HL-60 (cell line): ENCODE measurements at regions not wholly inside any gene's neighbourhood (a gene's known extent, or its start where the extent isn't known, plus 50 kb on each side); places are given as distances from the start of the nearest gene placed in this dataset.

Experiments used
- DNase-seq, 2 experiments: peaks; one replicate each; pipeline ENCODE4 v3.0.0-alpha.2; 2010 to 2020; ENCODE audit warnings: low read depth in 1 of 2, low spot score in 1 of 2
- H3K27ac ChIP-seq: fragments of 250-450 bp; sonication (Bioruptor Pico); replicated peaks from 2 replicates; pipeline ENCODE4 v1.5.1; 2020; ENCODE audit warnings: mild to moderate bottlenecking, moderate library complexity
- H3K27me3 ChIP-seq: fragments of 250-450 bp; sonication (Bioruptor Pico); 2 replicates; pipeline ENCODE4 v1.5.1; 2021; ENCODE audit warnings: mild to moderate bottlenecking, moderate library complexity; ENCODE audit not compliant: insufficient read depth, poor library complexity, severe bottlenecking
- H3K4me3 ChIP-seq: replicated peaks from 2 replicates; pipeline ENCODE4 v1.5.1; 2011; ENCODE audit warnings: mild to moderate bottlenecking, control low read depth, low read length; ENCODE audit not compliant: insufficient read depth
- CTCF ChIP-seq: IDR thresholded peaks from one replicate; pipeline ENCODE4 v1.5.1; 2011; ENCODE audit warnings: low read length, control low read depth, inconsistent platforms; ENCODE audit not compliant: insufficient read depth
- GABPA ChIP-seq: IDR thresholded peaks from 2 replicates; pipeline ENCODE4 v1.6.1; 2012; ENCODE audit warnings: low read depth
- POLR2AphosphoS5 ChIP-seq: IDR thresholded peaks from 2 replicates; pipeline ENCODE4 v1.6.1; 2012; ENCODE audit warnings: low read depth
- SPI1 ChIP-seq: IDR thresholded peaks from 2 replicates; pipeline ENCODE4 v1.6.1; 2012; ENCODE audit warnings: low read depth, mild to moderate bottlenecking, borderline replicate concordance
- TF ChIP-seq, protein P1 (sequence below): IDR thresholded peaks from 2 replicates; pipeline ENCODE4 v1.6.1; 2012; ENCODE audit warnings: low read depth; ENCODE audit not compliant: insufficient replicate concordance

DNA sequence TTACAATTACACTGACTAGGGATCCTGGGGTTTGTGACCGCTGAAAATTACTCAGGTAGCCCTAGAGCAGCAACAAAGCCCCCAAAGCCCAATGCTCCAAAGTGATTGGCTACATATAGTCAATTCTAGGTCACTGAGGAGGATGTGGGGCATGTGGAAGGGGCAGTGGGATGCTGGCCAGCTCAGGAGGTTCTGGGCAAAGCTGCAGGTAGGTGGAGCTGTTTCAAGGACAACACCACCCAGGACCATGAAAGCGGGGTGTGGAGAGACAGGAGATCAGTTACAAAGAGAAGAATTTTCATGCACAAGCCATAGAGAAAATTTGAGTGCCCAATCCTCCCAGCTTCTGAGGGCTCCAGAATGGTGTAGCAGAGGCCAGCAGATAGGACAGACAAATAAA, 75.0 kb upstream of the CCDC85A start:
- no peak for DNase-seq
- H3K27me3 ChIP-seq: no peaks in the 10 kb centered on the region

DNA sequence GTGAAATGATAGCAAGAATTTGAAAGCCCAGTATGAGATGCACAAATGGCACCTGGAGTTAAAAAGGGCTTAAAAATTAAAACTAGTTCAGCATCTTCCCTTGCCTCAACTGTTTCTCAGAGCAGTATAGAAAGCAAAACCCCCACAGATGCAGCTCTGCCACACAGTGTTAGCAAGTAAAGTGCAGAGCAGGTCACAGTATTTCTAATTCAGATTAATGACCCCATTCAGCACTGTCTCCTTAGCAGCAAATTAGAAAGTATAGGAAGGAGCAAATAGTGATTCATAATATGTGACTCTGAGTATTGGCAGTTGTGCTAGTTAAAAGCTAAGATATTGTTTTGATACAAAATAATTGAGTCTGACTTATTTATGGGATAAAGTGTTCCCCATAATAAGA, 73.8 kb upstream of the CCDC85A start:
- no peak for TF ChIP-seq POLR2AphosphoS5
- TF ChIP-seq SPI1: no peak
- TF ChIP-seq, protein P1, sequence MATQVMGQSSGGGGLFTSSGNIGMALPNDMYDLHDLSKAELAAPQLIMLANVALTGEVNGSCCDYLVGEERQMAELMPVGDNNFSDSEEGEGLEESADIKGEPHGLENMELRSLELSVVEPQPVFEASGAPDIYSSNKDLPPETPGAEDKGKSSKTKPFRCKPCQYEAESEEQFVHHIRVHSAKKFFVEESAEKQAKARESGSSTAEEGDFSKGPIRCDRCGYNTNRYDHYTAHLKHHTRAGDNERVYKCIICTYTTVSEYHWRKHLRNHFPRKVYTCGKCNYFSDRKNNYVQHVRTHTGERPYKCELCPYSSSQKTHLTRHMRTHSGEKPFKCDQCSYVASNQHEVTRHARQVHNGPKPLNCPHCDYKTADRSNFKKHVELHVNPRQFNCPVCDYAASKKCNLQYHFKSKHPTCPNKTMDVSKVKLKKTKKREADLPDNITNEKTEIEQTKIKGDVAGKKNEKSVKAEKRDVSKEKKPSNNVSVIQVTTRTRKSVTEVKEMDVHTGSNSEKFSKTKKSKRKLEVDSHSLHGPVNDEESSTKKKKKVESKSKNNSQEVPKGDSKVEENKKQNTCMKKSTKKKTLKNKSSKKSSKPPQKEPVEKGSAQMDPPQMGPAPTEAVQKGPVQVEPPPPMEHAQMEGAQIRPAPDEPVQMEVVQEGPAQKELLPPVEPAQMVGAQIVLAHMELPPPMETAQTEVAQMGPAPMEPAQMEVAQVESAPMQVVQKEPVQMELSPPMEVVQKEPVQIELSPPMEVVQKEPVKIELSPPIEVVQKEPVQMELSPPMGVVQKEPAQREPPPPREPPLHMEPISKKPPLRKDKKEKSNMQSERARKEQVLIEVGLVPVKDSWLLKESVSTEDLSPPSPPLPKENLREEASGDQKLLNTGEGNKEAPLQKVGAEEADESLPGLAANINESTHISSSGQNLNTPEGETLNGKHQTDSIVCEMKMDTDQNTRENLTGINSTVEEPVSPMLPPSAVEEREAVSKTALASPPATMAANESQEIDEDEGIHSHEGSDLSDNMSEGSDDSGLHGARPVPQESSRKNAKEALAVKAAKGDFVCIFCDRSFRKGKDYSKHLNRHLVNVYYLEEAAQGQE: no peak
- TF ChIP-seq CTCF: no peak
- no peak for TF ChIP-seq GABPA
- Histone ChIP-seq H3K27me3 (no peaks in the 10 kb centered on the region), H3K27ac (no peak overlapping the region), H3K4me3 (no peak overlapping the region)
- DNase-seq: no peak

More for the DNA sequence above, 75.0 kb upstream of the CCDC85A start:
- TF ChIP-seq POLR2AphosphoS5: no peak
- TF ChIP-seq, protein P1: no peak
- TF ChIP-seq SPI1: no peak
- TF ChIP-seq GABPA: no peak
- TF ChIP-seq CTCF: no peak
- no peak overlapping the region for H3K4me3 ChIP-seq
- H3K27ac ChIP-seq: no peak overlapping the region

DNA sequence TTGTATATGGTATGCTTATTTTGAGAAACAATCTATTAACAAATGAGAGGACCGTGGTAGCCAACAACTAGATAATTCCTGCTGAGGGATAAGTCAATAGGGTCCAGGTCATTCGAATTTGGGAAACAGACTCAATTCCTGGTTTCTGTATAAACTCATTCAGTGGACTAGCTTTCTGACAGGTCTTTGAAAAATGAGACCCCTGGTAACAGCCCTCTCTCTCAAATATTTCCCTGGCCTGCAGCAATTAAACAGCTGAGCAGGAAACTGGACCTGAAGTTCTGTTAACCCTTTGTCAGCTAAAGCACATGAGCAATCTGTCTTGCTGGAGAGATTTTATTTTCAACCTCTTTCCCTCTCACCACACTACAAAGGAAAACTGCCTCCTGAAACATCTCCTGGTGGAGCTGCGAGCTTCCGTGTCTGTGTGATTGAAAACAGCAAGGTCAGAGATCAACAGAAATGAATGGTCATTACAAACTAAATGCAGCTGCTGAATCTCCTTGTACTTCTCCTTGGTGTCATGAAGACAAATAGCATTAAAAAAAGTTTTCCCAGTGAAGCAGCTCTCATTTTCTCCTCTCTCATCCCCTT, 70.3 kb upstream of the CCDC85A start:
- DNase-seq: no peak
- TF ChIP-seq CTCF (no peak), POLR2AphosphoS5 (no peak), GABPA (no peak), SPI1 (no peak)
- TF ChIP-seq, protein P1: no peak

More for the DNA sequence above, 70.3 kb upstream of the CCDC85A start:
- H3K27me3 ChIP-seq: no peaks in the 10 kb centered on the region
- H3K27ac ChIP-seq: no peak overlapping the region
- no peak overlapping the region for H3K4me3 ChIP-seq
